Activated CD4-positive, alpha-beta T cell treated with anti-CD3 and anti-CD28 coated beads, Interleukin-2, amount 10 ng/mL, durations not matched to agents 7 days and 5 days (primary cell): ENCODE measurements at regions not wholly inside any gene's neighbourhood (a gene's known extent, or its start where the extent isn't known, plus 50 kb on each side); places are given as distances from the start of the nearest gene placed in this dataset.

Source experiments
- CTCF ChIA-PET: fragments of 350-600 bp; sonication (Branson Sonifier 250); formaldehyde crosslinking; loops from one replicate; lab custom pipeline; 2021; ENCODE audit warnings: antibody characterized with exemption; lab: Charles Lee
- POLR2A ChIA-PET: fragments of 350-600 bp; sonication (Branson Sonifier 250); formaldehyde crosslinking; loops from one replicate; lab custom pipeline; 2021; ENCODE audit warnings: antibody characterized with exemption; lab: Charles Lee
- DNase-seq: peaks from one replicate; pipeline ENCODE4 v3.0.0-alpha.2; 2020
- H3K27ac Mint-ChIP-seq: one replicate; pipeline ENCODE4 v1.8.0; 2021; ENCODE audit warnings: mild to moderate bottlenecking, moderate library complexity, mixed read lengths
- H3K27me3 Mint-ChIP-seq: one replicate; pipeline ENCODE4 v1.8.0; 2021; ENCODE audit warnings: mixed read lengths
- H3K36me3 Mint-ChIP-seq: one replicate; pipeline ENCODE4 v1.8.0; 2021; ENCODE audit warnings: low read depth, mixed read lengths
- H3K4me1 Mint-ChIP-seq: one replicate; pipeline ENCODE4 v1.8.0; 2021; ENCODE audit warnings: mixed read lengths
- H3K4me3 Mint-ChIP-seq: one replicate; pipeline ENCODE4 v1.8.0; 2021; ENCODE audit warnings: mild to moderate bottlenecking, moderate library complexity, mixed read lengths
- H3K9me3 Mint-ChIP-seq: one replicate; pipeline ENCODE4 v1.8.0; 2021; ENCODE audit warnings: mixed read lengths

DNA sequence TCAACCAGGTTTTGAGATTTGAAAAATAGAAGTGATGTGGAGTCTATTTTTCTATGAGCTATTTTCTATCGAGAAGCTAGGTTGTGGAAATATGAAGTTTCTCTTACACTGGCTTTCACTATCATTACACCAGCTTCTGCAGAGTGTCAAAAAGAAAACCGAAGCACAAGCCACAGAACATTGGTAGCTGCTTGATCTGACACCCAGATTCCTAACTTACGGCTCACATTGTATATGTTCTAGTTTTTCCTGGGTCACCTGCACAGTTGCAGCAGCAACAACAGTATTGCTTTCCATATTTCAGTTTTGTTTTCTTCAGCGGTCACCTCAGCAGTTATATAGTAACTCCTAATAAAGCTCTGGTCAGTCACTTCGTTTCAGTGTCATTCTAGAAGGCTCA, 790.1 kb downstream of the PLOD2 start:
- Mint-ChIP-seq H3K4me3 (no peak overlapping the region), H3K9me3 (no peaks in the 10 kb centered on the region), H3K4me1 (no peaks in the 10 kb centered on the region), H3K36me3 (no peaks in the 10 kb centered on the region), H3K27me3 (no peaks in the 10 kb centered on the region), H3K27ac (no peak overlapping the region)
- no peak for DNase-seq
- ChIA-PET CTCF (no interaction called here), POLR2A (no interaction called here)

- Mint-ChIP-seq H3K9me3 (no peaks in the 10 kb centered on the region), H3K27ac (no peak overlapping the region), H3K4me3 (no peak overlapping the region), H3K36me3 (no peaks in the 10 kb centered on the region), H3K4me1 (no peaks in the 10 kb centered on the region), H3K27me3 (no peaks in the 10 kb centered on the region)
- DNase-seq: no peak
- POLR2A ChIA-PET: no interaction called here
- CTCF ChIA-PET: no interaction called here
These were observed 783.7 kb downstream of the PLOD2 start for GRCh38 chr3:145377301-145377700.

DNA sequence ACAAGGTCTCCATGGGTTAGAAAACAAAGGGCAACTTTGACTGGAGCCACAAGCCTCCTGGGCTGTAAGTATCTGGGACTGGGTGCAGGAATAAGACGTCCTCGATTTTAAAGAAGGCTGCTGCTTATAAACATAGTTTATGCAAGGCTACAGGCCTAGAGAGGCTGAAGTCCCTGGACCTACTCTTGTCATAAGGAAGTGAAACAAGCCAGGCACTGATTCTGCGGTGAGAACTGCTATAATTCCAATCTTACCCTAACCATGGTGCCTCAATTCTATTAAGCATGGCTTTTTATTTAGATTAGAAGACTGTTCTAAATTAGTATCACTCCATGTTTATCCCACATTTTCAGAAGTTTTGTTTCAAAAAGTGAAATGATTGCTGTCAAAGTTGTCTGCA, 777.6 kb downstream of the PLOD2 start:
- CTCF ChIA-PET: no interaction called here
- Mint-ChIP-seq H3K4me1 (no peaks in the 10 kb centered on the region), H3K4me3 (no peak overlapping the region), H3K36me3 (no peaks in the 10 kb centered on the region), H3K27me3 (no peaks in the 10 kb centered on the region), H3K9me3 (no peaks in the 10 kb centered on the region), H3K27ac (no peak overlapping the region)
- no peak for DNase-seq
- POLR2A ChIA-PET: no interaction called here

GRCh38 chr3:145384307-145384706, 776.7 kb downstream of the PLOD2 start:
- ChIA-PET CTCF (no interaction called here), POLR2A (no interaction called here)
- no peaks in the 10 kb centered on the region for H3K36me3 Mint-ChIP-seq

DNA sequence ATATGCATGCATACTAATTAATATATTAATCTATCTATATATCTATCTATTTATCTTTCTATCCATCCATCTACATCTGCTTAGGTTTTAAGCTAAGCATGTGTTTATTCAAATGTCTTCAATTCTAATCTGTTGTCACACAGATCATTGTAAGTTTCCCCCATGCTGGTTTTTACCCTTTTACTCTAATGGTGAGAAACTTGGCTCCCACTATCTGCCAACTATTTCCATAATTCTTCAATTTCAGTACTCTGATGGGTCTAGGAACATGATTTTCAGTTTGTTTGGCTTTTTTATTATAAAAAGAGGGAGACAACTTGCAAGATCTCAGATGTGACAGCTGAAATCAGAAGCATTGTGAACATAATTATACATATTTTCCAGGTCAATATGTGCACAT, 773.8 kb downstream of the PLOD2 start:
- no peak for DNase-seq
- Mint-ChIP-seq H3K36me3 (no peaks in the 10 kb centered on the region), H3K4me3 (no peak overlapping the region), H3K27me3 (no peaks in the 10 kb centered on the region), H3K9me3 (no peaks in the 10 kb centered on the region), H3K27ac (no peak overlapping the region), H3K4me1 (no peaks in the 10 kb centered on the region)
- ChIA-PET POLR2A (no interaction called here), CTCF (no interaction called here)

More at GRCh38 chr3:145384307-145384706, 776.7 kb downstream of the PLOD2 start:
- H3K27me3 Mint-ChIP-seq: no peaks in the 10 kb centered on the region
- H3K9me3 Mint-ChIP-seq: no peaks in the 10 kb centered on the region
- no peak overlapping the region for H3K27ac Mint-ChIP-seq
- DNase-seq: no peak
- H3K4me3 Mint-ChIP-seq: no peak overlapping the region
- H3K4me1 Mint-ChIP-seq: no peaks in the 10 kb centered on the region

GRCh38 chr3:145395421-145395820, 765.6 kb downstream of the PLOD2 start:
- H3K9me3 Mint-ChIP-seq: no peaks in the 10 kb centered on the region
- DNase-seq: no peak
- ChIA-PET CTCF (no interaction called here), POLR2A (no interaction called here)
- no peak overlapping the region for H3K27ac Mint-ChIP-seq
- H3K27me3 Mint-ChIP-seq: no peaks in the 10 kb centered on the region
- H3K4me3 Mint-ChIP-seq: no peak overlapping the region
- H3K4me1 Mint-ChIP-seq: no peaks in the 10 kb centered on the region
- H3K36me3 Mint-ChIP-seq: no peaks in the 10 kb centered on the region

- Mint-ChIP-seq H3K27me3 (no peaks in the 10 kb centered on the region), H3K9me3 (no peaks in the 10 kb centered on the region), H3K4me3 (no peak overlapping the region), H3K27ac (no peak overlapping the region), H3K36me3 (no peaks in the 10 kb centered on the region), H3K4me1 (no peaks in the 10 kb centered on the region)
- DNase-seq: no peak
- ChIA-PET CTCF (no interaction called here), POLR2A (no interaction called here)
These were observed 749.4 kb downstream of the PLOD2 start for GRCh38 chr3:145411605-145412004.

DNA sequence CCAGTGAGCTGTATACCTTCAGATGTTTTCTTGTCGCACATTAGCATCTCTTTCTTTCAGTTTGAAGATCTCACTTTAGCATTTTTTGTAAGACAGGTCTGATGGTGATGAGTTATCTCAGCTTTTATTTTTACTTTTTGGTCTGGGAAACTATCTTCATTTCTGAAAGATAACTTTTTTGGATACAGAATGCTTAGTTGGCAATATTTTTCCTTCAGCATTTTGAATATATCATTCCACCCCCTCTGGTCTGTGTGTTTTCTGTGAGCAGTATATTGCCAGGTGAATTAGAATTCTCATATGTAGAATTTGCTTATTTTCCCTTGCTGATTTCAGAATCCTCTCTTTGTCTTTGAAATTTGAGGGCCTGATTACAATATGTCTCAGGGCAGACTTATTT, 743.3 kb downstream of the PLOD2 start:
- Mint-ChIP-seq H3K27me3 (no peaks in the 10 kb centered on the region), H3K9me3 (peaks cover 2% of the 10 kb centered on the region), H3K36me3 (no peaks in the 10 kb centered on the region), H3K27ac (no peak overlapping the region), H3K4me1 (no peaks in the 10 kb centered on the region), H3K4me3 (no peak overlapping the region)
- CTCF ChIA-PET: no interaction called here
- POLR2A ChIA-PET: no interaction called here
- no peak for DNase-seq

DNA sequence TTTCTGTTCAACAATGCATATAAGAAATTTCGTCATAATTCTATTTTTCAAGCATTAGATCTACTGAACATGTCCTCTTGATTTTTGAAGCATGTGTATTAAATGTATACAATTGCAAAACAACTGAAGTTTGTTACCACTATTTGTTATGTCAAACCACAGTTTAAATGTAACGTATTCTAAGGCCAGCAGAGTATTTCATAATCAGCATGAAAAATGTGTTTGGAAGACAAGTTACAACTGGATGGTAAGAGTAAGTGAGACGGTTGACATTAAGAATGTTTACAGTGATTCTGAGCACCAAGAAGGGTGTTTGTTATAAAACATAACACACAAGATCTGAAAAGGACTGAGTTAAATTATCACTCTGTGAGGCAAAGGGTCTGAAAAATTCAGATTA, 738.4 kb downstream of the PLOD2 start:
- ChIA-PET POLR2A (no interaction called here), CTCF (no interaction called here)
- Mint-ChIP-seq H3K27ac (no peak overlapping the region), H3K9me3 (peaks cover 2% of the 10 kb centered on the region), H3K4me3 (no peak overlapping the region), H3K36me3 (no peaks in the 10 kb centered on the region), H3K4me1 (no peaks in the 10 kb centered on the region), H3K27me3 (no peaks in the 10 kb centered on the region)
- DNase-seq: no peak

- Mint-ChIP-seq H3K36me3 (no peaks in the 10 kb centered on the region), H3K27me3 (no peaks in the 10 kb centered on the region), H3K4me3 (no peak overlapping the region), H3K4me1 (no peaks in the 10 kb centered on the region), H3K27ac (no peak overlapping the region), H3K9me3 (no peaks in the 10 kb centered on the region)
- CTCF ChIA-PET: no interaction called here
- POLR2A ChIA-PET: no interaction called here
- DNase-seq: no peak
These were observed 733.6 kb downstream of the PLOD2 start for GRCh38 chr3:145427355-145427754.

DNA sequence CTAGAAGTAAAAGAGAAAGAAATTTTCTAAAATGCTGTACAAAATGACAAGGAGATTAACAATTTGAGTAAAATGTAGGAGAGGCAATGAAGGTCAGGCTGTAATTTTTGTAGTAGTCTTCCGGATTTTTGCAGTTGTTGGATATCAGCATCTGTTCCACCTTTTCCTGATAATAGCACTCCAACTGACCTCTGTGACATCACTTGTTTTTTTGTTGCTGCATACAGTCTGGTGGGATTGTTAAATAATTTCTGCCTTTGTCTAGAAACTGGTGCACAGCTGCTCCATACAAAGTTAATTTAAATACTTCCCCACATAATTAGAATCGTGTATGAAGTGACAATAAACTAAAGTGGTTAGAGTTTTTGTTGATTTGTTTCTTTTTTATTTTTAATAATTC, 731.4 kb downstream of the PLOD2 start:
- Mint-ChIP-seq H3K4me3 (no peak overlapping the region), H3K4me1 (no peaks in the 10 kb centered on the region), H3K27ac (no peak overlapping the region), H3K9me3 (no peaks in the 10 kb centered on the region), H3K27me3 (no peaks in the 10 kb centered on the region), H3K36me3 (no peaks in the 10 kb centered on the region)
- DNase-seq: no peak
- ChIA-PET POLR2A (no interaction called here), CTCF (no interaction called here)

DNA sequence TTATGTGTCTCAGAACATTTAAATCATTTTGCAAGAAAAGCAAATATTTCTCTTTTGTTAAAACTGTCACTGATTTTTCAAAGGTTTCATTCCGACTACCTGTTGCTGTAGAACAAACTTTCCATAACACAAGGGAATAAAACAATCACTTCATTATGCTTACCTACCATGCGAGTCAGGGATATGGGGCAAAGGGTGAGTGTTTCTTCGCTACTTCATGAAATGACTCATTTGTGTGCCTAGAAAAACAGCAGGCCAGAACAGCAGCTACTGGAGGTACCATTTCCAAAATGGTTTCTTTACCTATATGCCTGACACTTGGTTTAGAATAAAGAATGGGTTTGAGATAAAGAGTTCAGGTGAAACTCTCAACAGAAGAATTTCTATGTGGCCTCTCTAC, 712.5 kb downstream of the PLOD2 start:
- ChIA-PET POLR2A (no interaction called here), CTCF (no interaction called here)
- H3K9me3 Mint-ChIP-seq: no peaks in the 10 kb centered on the region
- DNase-seq: no peak
- H3K4me3 Mint-ChIP-seq: no peak overlapping the region
- H3K27me3 Mint-ChIP-seq: no peaks in the 10 kb centered on the region
- no peak overlapping the region for H3K27ac Mint-ChIP-seq
- H3K4me1 Mint-ChIP-seq: no peaks in the 10 kb centered on the region
- no peaks in the 10 kb centered on the region for H3K36me3 Mint-ChIP-seq

GRCh38 chr3:145450018-145450682, 710.8 kb downstream of the PLOD2 start:
- no peak for DNase-seq
- POLR2A ChIA-PET: no interaction called here
- Mint-ChIP-seq H3K27me3 (no peaks in the 10 kb centered on the region), H3K9me3 (no peaks in the 10 kb centered on the region), H3K4me3 (no peak overlapping the region), H3K4me1 (no peaks in the 10 kb centered on the region), H3K36me3 (no peaks in the 10 kb centered on the region), H3K27ac (no peak overlapping the region)
- CTCF ChIA-PET: no interaction called here

GRCh38 chr3:145457825-145458552, 703.0 kb downstream of the PLOD2 start:
- no peak overlapping the region for H3K27ac Mint-ChIP-seq
- DNase-seq: no peak
- ChIA-PET CTCF (interaction anchor here (0.7 kb wide), 1 partner anchor 27 kb away, joined by 3 read pairs; no protein-coding TSS in a partner anchor), POLR2A (no interaction called here)
- H3K9me3 Mint-ChIP-seq: no peaks in the 10 kb centered on the region
- no peaks in the 10 kb centered on the region for H3K36me3 Mint-ChIP-seq
- H3K4me3 Mint-ChIP-seq: no peak overlapping the region
- no peaks in the 10 kb centered on the region for H3K27me3 Mint-ChIP-seq
- no peaks in the 10 kb centered on the region for H3K4me1 Mint-ChIP-seq
